ENCODE measurements at regions not wholly inside any gene's neighbourhood (a gene's known extent, or its start where the extent isn't known, plus 50 kb on each side); places are given as distances from the start of the nearest gene placed in this dataset.
"Not testable (repeated sequence)": the region's sequence is repeated elsewhere in the genome, so short reads cannot be mapped to it uniquely, and the experiment has no call there.

GRCh38 chr13:24563087-24563486, 50.5 kb upstream of the PARP4 start:
- TF ChIP-seq, protein P1, sequence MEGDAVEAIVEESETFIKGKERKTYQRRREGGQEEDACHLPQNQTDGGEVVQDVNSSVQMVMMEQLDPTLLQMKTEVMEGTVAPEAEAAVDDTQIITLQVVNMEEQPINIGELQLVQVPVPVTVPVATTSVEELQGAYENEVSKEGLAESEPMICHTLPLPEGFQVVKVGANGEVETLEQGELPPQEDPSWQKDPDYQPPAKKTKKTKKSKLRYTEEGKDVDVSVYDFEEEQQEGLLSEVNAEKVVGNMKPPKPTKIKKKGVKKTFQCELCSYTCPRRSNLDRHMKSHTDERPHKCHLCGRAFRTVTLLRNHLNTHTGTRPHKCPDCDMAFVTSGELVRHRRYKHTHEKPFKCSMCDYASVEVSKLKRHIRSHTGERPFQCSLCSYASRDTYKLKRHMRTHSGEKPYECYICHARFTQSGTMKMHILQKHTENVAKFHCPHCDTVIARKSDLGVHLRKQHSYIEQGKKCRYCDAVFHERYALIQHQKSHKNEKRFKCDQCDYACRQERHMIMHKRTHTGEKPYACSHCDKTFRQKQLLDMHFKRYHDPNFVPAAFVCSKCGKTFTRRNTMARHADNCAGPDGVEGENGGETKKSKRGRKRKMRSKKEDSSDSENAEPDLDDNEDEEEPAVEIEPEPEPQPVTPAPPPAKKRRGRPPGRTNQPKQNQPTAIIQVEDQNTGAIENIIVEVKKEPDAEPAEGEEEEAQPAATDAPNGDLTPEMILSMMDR (IDR thresholded peaks at IDR 0.05; ENCODE audit: control insufficient read depth, extremely low read depth, insufficient read depth): no peak
- no peak for DNase-seq (ENCODE audit: low read depth)
- no peak overlapping the region for H3K4me3 ChIP-seq (ENCODE audit: low read depth, low read length)

DNA sequence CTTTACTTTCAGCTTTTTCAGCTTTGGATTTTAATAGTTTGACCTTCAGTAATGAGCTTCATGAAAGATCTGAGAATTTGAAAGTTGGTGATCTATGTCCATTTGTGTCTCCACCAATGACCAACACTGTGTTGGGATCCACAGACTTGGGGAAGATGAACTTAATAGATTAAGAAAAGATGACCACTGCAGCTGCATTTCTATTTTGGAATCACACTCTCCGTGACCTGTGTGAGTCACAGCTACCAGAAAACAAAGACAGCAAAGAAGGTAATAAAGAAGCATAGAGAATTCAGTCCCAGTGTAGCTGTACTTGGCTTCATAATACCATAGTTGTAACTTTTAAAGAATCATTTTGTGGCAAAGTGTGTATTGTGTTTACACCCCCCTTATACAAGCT, 51.4 kb upstream of the PARP4 start:
- not testable (repeated sequence) for DNase-seq (ENCODE audit: low read depth); H3K4me3 ChIP-seq (ENCODE audit: low read depth, low read length)

GRCh38 chr13:24564881-24565280, 52.3 kb upstream of the PARP4 start:
- TF ChIP-seq, protein P1 (IDR thresholded peaks at IDR 0.05; ENCODE audit: control insufficient read depth, extremely low read depth, insufficient read depth): no peak
- no peak for DNase-seq (ENCODE audit: low read depth)
- no peak overlapping the region for H3K4me3 ChIP-seq (ENCODE audit: low read depth, low read length)

DNA sequence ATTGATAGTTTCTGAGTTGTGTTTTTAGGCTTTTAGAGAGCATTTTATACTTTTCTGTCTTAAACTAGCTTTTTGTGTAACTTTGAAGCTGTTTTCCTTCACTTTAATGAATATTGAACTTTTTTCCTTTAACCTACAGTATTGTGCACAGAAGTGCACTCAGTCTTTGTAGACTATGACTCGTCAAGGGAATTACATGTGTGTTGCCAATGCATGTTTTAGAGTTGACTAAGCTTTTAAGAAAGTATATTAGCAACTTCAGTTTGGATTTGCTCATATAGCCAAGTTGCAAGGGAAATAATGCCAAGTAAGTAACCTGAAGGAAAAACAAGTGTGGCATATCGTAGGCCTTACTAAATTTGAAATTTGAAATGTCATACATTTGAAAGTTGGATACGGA, 55.0 kb upstream of the PARP4 start:
- not testable (repeated sequence) for H3K4me3 ChIP-seq (ENCODE audit: low read depth, low read length); DNase-seq (ENCODE audit: low read depth)

- H3K4me3 ChIP-seq (ENCODE audit: low read depth, low read length): no peak overlapping the region
- TF ChIP-seq, protein P1 (IDR thresholded peaks at IDR 0.05; ENCODE audit: control insufficient read depth, extremely low read depth, insufficient read depth): no peak
- no peak for DNase-seq (ENCODE audit: low read depth)
Measured at GRCh38 chr13:24574847-24575246, 62.3 kb upstream of the PARP4 start.

DNA sequence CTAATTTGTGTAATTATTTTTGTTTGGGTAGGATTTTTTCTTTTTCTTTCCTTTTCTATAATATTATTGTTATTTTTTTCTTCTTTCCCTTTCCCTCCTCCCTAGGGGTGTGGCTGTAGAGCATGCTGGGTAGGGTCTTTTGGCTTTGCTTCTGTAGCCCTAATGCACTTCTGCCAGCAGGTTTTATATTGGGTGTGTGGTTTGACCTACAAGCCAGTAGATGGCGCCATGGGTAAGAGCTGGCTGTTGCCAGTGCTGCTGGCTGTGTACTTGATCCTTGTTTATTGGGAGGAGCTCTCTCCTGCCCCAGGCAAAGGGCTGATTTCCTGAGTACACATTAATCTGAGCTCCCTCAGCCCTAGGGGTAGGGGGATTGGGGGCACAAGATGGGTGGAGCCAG, 67.7 kb upstream of the PARP4 start:
- not testable (repeated sequence) for DNase-seq (ENCODE audit: low read depth); H3K4me3 ChIP-seq (ENCODE audit: low read depth, low read length)
- TF ChIP-seq, protein P1 (IDR thresholded peaks at IDR 0.05; ENCODE audit: control insufficient read depth, extremely low read depth, insufficient read depth): peak; percentile 33; the same call in 1 of the 2 replicates

GRCh38 chr13:24581578-24581977, 69.0 kb upstream of the PARP4 start:
- H3K4me3 ChIP-seq (ENCODE audit: low read depth, low read length); DNase-seq (ENCODE audit: low read depth): not testable (repeated sequence)

- peak; percentile 14 for DNase-seq (ENCODE audit: low read depth)
- not testable (repeated sequence) for H3K4me3 ChIP-seq (ENCODE audit: low read depth, low read length)
Measured at GRCh38 chr13:24591697-24592096, 79.1 kb upstream of the PARP4 start.

DNA sequence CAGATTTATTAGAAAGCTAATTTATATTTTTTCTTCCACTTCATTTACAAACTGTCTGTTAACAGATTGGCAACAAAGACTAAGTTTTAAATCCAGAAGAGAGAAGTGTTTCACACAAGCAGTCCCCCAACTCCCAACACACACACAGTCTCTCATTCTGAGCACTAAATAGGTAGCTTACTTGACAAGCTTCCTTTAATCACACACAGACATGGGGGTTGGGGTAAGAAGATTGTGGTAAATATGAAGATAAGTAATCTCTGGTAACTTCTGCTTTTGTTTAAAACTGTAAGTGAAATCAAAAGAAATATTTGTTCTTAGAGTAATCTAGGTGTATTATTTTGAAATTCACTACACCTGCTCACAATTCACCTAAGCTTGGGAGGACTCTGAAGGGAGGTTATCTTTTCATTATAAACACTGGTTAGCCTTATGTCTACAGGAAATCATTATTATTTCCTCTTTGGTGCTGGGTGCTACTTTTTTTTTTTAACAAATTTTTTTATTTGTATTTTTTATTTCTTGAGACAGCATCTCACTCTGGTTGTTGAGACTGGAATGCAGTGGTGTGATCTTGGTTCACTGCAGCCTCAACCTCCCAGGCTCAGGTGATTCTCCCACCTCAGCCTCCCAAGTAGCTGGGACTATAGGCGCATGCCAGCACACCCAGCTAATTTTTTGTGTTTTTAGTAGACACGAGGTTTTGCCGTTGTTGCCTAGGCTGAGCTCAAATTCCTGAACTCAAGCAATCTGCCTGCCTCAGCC, 82.1 kb upstream of the ATP12A start:
- H3K4me3 ChIP-seq (ENCODE audit: low read depth, low read length); DNase-seq (ENCODE audit: low read depth): not testable (repeated sequence)

GRCh38 chr13:24599019-24599791, 81.0 kb upstream of the ATP12A start:
- DNase-seq (ENCODE audit: low read depth); H3K4me3 ChIP-seq (ENCODE audit: low read depth, low read length): not testable (repeated sequence)

All from LNCaP clone FGC (cell line).